AG04449 (cell line): ENCODE measurements at regions not wholly inside any gene's neighbourhood (a gene's known extent, or its start where the extent isn't known, plus 50 kb on each side); places are given as distances from the start of the nearest gene placed in this dataset.
"Not testable (repeated sequence)": the region's sequence is repeated elsewhere in the genome, so short reads cannot be mapped to it uniquely, and the experiment has no call there.

Source experiments
- CTCF ChIA-PET: fragments of 350-600 bp; formaldehyde crosslinking; extraction: SDS; loops from one replicate; lab custom pipeline; 2021; ENCODE audit warnings: antibody characterized with exemption; lab: Yijun Ruan, JAX
- POLR2A ChIA-PET: fragments of 400-600, 350-600 bp; formaldehyde crosslinking; extraction: SDS; loops from one replicate; lab custom pipeline; 2020; ENCODE audit warnings: antibody characterized with exemption, inconsistent platforms; lab: Yijun Ruan, JAX
- DNase-seq: peaks from one replicate; pipeline ENCODE4 v3.0.0-alpha.2; 2010; ENCODE audit warnings: low read depth, low spot score
- H3K4me3 ChIP-seq: 2 replicates; pipeline ENCODE4 v1.5.1; 2011; ENCODE audit warnings: low read depth, mild to moderate bottlenecking, control low read depth, low read length
- TF ChIP-seq, protein P1 (sequence below): IDR thresholded peaks from one replicate; pipeline ENCODE4 v1.5.1; 2011; ENCODE audit warnings: mild to moderate bottlenecking, moderate library complexity, low read length, control low read depth, inconsistent platforms; ENCODE audit not compliant: insufficient read depth; ENCODE audit errors: missing control alignments

DNA sequence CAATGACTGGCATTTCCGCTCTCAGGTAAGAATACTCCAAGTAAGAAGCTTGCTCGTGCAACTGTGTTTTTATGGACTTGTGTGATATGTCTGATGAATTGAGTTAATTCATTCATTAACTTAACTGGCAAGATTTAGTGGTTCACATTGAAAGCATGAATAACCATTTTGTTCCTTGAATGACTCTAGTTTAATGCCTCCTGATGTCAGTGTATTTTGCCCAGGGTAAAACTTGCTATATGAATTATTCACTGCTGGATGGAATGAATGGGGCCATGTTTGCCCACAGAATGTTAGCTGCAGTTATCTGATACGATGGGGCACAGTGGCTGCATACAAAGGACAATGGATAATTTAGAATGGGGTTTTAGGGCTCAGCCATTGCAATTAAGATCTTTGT is 124.1 kb downstream of the ZNF365 start:
- ChIA-PET CTCF (no interaction called here), POLR2A (no interaction called here)

DNA sequence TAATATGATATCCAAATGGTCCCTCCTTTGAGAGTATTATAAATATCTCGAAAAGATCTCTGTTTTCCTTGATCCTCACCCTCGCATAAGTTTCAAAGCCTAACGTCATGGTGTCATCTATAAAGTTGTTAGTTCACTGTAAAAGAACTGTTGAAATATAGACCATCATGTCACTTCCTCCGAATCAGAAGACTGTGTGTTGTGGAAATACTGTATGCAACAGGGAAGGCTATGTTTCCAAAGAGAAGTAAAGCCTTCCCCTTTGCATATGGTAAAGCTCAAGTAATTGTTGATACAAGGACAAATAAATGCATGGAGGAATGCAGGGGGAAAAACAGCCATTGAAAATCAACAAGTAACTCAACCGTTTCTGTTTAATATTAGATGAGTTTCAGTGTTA is 125.9 kb downstream of the ZNF365 start:
- H3K4me3 ChIP-seq, DNase-seq, POLR2A ChIA-PET: not testable (repeated sequence)
- CTCF ChIA-PET, result interaction anchor here (0.8 to 1.2 kb wide), 2 partner anchors 8 to 13 kb away, joined by 3 read pairs; no protein-coding TSS in a partner anchor

More for the DNA sequence above, 124.1 kb downstream of the ZNF365 start:
- no peak overlapping the region for H3K4me3 ChIP-seq
- no peak for DNase-seq
- TF ChIP-seq, protein P1, sequence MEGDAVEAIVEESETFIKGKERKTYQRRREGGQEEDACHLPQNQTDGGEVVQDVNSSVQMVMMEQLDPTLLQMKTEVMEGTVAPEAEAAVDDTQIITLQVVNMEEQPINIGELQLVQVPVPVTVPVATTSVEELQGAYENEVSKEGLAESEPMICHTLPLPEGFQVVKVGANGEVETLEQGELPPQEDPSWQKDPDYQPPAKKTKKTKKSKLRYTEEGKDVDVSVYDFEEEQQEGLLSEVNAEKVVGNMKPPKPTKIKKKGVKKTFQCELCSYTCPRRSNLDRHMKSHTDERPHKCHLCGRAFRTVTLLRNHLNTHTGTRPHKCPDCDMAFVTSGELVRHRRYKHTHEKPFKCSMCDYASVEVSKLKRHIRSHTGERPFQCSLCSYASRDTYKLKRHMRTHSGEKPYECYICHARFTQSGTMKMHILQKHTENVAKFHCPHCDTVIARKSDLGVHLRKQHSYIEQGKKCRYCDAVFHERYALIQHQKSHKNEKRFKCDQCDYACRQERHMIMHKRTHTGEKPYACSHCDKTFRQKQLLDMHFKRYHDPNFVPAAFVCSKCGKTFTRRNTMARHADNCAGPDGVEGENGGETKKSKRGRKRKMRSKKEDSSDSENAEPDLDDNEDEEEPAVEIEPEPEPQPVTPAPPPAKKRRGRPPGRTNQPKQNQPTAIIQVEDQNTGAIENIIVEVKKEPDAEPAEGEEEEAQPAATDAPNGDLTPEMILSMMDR, result no peak

- TF ChIP-seq, protein P1, result no peak
- no peak overlapping the region for H3K4me3 ChIP-seq
- CTCF ChIA-PET, result interaction anchor here (2.7 kb wide), 1 partner anchor 10 kb away, joined by 13 read pairs; no protein-coding TSS in a partner anchor
- POLR2A ChIA-PET, result no interaction called here
- DNase-seq, result no peak
Measured at GRCh38 chr10:62501547-62501946, 127.4 kb downstream of the ZNF365 start.

GRCh38 chr10:62502995-62503613 is 128.9 kb downstream of the ZNF365 start:
- CTCF ChIA-PET, result interaction anchor here (0.6 to 2.7 kb wide), 3 partner anchors 11 to 66 kb away, joined by 3 to 13 read pairs (median 3); no protein-coding TSS in a partner anchor

GRCh38 chr10:62503872-62504271 is 129.7 kb downstream of the ZNF365 start:
- TF ChIP-seq, protein P1, result no peak
- no peak for DNase-seq
- CTCF ChIA-PET, result interaction anchor here (2.7 kb wide), 1 partner anchor 12 kb away, joined by 13 read pairs; no protein-coding TSS in a partner anchor

More at GRCh38 chr10:62502995-62503613, 128.9 kb downstream of the ZNF365 start:
- no peak overlapping the region for H3K4me3 ChIP-seq
- DNase-seq, result no peak
- TF ChIP-seq, protein P1, result no peak
- POLR2A ChIA-PET, result no interaction called here

DNA sequence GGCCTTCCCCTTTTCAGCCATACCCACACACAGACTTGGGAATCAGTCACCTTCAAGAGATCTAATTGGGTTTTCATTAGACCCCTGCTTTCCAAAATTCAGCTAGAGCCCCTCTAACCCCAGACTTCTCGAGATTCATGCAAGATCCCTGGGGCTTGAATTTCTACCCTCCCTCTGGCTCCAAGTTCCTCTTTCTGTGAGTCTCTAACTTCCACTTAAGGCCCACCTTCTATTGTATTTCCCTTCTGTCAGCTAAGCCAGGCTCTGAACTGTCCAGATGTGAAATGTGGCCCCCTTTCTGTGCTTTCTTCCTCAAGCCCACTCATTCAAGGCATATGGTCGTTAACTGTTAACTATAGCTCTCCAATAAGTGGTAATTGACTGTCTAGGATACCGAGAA is 132.2 kb downstream of the ZNF365 start:
- H3K4me3 ChIP-seq, result no peak overlapping the region
- POLR2A ChIA-PET, result no interaction called here
- TF ChIP-seq, protein P1, result no peak
- CTCF ChIA-PET, result interaction anchor here (1.2 kb wide), 1 partner anchor 13 kb away, joined by 3 read pairs; no protein-coding TSS in a partner anchor
- no peak for DNase-seq

More at GRCh38 chr10:62503872-62504271, 129.7 kb downstream of the ZNF365 start:
- POLR2A ChIA-PET, result no interaction called here
- no peak overlapping the region for H3K4me3 ChIP-seq
